Left lobe of liver (tissue), 2 donors: ENCODE measurements at regions not wholly inside any gene's neighbourhood (a gene's known extent, or its start where the extent isn't known, plus 50 kb on each side); places are given as distances from the start of the nearest gene placed in this dataset.
A peak's percentile ranks its signal among the peaks of the same experiment; 100 is the strongest.

Experiments used
- ATAC-seq: fragments of 200-7000 bp; cut with Tn5 transposase; one replicate; pipeline ENCODE4 v1.9.1; 2020; ENCODE audit warnings: mild to moderate bottlenecking, moderate library complexity
- DNase-seq: peaks from one replicate; pipeline ENCODE4 v3.0.0-alpha.2; 2020; ENCODE audit warnings: low spot score
- donor health status: DM: no; HTN: no; CAD: no; lungs with moderate emphysema.
- donor health status: DM: no; HTN: yes; CAD: no.

DNA sequence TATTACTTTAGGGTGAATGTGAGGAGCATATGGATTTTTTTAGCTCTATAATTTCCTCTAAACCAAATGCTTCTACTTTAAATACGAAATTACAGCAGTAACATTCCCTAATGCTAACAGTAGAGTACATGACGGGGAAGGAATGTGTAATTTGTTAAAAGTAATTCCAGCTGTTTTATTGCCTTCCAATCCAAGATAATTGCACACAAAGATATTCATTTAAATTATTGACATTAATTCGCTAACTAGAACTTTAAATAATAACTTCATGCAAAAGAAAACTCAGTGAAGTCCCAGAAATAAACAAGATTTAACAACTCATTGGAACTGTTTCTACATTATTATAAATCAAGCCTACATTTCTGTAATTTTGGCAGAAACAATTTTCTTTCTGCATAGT lies 261.4 kb upstream of the CFAP20DC start:
- no peak for DNase-seq
- ATAC-seq = no peak

- ATAC-seq = no peak
These were observed 260.9 kb upstream of the CFAP20DC start for GRCh38 chr3:59310736-59311135.

GRCh38 chr3:59308684-59309083 lies 258.9 kb upstream of the CFAP20DC start:
- ATAC-seq (no peak), DNase-seq (no peak)

More at GRCh38 chr3:59310736-59311135, 260.9 kb upstream of the CFAP20DC start:
- DNase-seq = no peak

DNA sequence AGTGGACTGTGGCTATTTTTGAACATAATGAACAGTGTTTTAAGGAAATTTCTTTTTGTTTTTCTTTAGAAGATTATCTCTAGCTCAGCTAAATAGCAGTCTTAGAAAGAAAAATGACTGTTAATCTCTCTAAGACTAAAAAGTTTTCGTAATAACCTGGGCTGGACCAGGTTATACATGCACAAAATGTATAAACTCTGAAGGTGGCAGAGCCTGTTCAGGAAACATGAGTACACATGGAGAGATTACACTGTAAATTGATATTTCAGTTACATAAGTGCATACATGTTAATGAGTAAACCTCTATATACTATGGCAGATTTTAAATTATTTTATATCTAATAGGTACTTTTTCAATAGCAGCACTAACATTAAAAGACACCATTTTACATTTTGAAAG lies 258.2 kb upstream of the CFAP20DC start:
- no peak for DNase-seq
- ATAC-seq = no peak

- DNase-seq (no peak), ATAC-seq (no peak)
These were observed 256.6 kb upstream of the CFAP20DC start for GRCh38 chr3:59306436-59306835.

GRCh38 chr3:59304296-59304695 lies 254.5 kb upstream of the CFAP20DC start:
- DNase-seq (no peak), ATAC-seq (no peak)

GRCh38 chr3:59303452-59303851 lies 253.6 kb upstream of the CFAP20DC start:
- ATAC-seq (no peak), DNase-seq (no peak)

DNA sequence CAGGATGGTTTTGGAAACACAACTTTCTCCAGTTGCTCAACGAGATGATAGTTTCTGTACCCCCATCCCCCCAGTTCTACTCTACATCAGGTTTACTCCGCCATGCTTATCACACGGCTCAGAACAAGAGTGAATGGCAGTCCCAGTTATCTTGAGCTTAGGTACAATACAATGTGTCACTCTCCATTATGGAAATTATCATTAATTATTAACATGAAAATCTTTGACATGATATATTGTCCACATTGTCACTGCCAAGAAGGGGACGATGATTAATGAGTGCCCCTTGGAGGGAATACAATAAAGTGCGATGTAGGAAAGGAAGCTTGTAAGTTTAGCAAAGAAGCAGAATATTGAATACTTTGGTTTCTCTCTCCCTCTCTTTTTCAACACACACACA lies 252.6 kb upstream of the CFAP20DC start:
- no peak for ATAC-seq

GRCh38 chr3:59300733-59301132 lies 250.9 kb upstream of the CFAP20DC start:
- DNase-seq (no peak), ATAC-seq (peak; percentile 15)

More for the DNA sequence above, 252.6 kb upstream of the CFAP20DC start:
- DNase-seq = no peak

DNA sequence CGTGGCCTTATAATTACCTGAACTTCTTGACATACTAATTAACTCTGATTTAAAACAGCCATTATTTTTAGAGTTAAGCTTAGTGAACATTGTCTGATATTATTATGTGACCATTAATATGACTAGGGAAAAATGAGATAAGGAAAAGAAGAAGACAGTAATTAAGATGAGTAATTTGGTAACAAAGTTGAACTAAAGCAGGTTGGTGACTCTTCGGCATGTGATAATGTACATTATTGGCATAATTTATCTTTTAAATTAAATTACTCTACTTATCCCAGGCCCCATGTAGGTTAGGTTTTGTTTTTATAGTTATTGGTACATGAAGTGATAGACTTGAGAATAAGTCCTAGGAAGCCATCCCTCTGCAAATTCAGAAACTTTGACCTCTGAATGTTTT lies 249.7 kb upstream of the CFAP20DC start:
- DNase-seq = no peak

DNA sequence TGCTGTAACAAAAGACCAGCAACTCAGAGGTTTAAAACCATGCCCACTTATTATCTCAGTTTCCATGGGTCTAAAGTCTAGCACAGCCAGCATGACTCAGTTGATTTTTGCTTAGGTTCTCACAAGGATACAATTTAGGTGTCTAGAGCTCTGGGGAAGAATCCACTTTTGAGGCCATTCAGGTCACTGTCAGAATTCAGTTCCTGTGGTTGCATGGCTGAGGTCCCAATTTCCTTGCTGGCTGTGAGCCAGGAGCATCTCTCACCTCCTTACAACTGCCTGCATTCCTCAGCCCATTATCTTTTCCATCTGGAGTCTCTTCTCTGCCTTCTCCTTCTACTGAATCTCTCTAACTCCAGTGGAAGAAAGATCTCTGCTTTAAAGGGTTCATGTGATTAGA lies 240.5 kb upstream of the CFAP20DC start:
- ATAC-seq (no peak), DNase-seq (no peak)

More for the DNA sequence above, 249.7 kb upstream of the CFAP20DC start:
- ATAC-seq = no peak

DNA sequence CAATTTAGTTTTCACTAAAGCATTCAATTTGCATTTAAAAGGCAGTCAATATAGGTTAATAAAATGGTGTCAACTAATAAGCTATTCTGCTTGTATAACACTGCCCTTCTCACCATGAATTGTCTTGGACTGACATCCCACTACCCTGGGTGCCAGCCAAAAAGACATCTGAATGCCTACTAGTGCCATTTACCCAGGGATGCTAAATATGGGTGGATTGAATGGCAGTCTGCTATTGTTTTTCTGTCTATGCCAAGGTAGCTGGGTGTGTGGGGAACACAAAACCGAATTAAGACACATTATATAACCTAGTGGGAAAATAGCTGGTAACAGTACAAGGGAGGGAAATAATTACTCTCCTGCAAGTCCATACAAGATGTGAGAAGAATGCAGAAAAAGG lies 240.0 kb upstream of the CFAP20DC start:
- DNase-seq = no peak
- ATAC-seq = no peak

DNA sequence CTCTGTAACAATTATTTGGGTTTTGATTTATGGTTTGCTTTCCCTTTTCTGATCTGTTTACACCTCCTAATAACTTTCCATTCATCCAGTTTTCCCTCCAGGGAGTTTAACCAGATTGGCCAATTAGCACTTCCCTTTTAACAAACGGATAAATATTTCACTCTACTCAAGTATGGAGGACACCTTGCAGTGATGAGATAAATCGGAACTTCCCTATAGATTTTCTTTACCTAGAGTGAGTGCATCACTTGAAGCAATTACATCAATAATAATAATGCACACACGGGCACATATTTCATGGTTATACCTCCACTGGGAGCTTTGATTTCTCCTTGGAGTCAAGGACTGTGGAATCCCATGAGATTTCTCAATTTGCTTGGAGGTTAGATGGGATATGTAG lies 239.1 kb upstream of the CFAP20DC start:
- DNase-seq (no peak), ATAC-seq (no peak)

GRCh38 chr3:59286791-59287531 lies 237.1 kb upstream of the CFAP20DC start:
- no peak for ATAC-seq
- DNase-seq = no peak

DNA sequence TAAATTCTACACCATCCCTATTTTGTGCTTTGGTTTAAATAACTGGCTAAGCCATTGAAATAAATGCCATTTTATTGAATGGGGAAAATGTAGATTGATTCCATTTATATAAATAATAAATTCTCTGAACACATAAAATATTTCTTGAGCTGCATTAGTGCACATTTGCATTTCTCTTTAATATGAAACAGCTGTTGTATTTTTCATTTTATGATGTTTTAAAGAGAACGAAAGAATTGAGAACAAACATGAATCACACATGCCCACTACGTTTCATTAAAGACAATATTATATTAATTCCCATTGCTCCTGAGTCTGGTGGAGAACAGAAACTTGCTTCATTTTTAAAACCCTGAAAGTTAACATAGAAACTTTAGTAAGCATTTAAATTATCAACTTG lies 235.7 kb upstream of the CFAP20DC start:
- no peak for ATAC-seq
- DNase-seq = no peak

DNA sequence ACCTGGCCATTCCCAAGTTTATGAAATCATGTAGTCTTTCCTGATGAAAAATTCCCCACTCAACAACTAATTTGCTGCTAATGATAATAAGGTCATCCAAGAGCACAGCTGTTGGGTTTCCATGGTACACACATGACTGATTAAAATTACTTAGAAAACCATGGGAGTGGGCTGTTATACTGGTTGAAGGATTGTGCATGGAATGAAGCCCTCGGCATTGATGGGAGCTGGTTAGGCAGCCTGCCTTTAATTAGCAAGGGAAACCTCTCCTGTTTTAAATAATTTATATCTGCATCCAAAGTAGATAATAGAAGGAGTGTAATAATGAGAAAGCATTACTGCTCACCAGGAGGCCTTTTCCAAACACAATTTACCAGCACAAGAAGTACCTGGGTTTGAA lies 235.1 kb upstream of the CFAP20DC start:
- DNase-seq = no peak

DNA sequence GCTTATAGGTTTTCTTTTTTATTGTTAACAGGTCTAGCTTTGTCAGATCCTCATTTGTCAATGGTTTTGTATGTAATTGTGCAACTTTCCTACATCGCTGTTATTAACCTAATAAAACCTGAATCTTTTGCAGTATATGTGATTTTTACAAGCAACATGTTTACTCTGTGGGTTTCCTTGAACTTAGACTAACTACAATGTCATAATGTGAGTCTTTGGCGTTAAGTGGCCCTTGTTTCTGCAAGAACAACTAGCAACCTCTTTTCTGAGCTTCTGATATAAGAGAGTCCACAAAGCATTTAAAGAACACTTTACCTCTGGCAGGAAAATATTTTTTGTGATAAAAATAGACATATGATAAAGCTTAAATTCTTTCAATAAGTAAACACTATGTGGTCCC lies 230.3 kb upstream of the CFAP20DC start:
- DNase-seq = no peak
- ATAC-seq = no peak

More for the DNA sequence above, 235.1 kb upstream of the CFAP20DC start:
- ATAC-seq = no peak

DNA sequence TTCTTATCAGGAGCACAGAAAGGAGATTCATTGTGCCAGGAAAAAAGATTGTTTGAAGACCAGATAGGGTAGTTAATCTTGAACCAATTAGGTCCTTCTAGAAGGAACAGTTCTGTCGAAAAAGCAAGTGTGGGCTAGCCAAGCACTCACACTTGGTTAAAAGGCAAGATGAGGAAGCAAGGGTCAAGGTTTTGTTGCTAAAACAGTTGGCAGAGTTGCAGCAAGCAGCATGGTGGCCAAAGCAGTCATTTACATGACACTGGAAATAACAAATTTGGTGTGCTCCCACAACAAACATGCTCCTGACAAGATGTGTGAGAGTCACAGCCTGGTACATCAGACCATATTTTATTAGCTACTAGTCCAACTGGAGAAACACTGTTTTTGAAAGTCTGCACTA lies 228.0 kb upstream of the CFAP20DC start:
- no peak for ATAC-seq
- no peak for DNase-seq

GRCh38 chr3:59277201-59277600 lies 227.4 kb upstream of the CFAP20DC start:
- no peak for DNase-seq
- ATAC-seq = no peak

DNA sequence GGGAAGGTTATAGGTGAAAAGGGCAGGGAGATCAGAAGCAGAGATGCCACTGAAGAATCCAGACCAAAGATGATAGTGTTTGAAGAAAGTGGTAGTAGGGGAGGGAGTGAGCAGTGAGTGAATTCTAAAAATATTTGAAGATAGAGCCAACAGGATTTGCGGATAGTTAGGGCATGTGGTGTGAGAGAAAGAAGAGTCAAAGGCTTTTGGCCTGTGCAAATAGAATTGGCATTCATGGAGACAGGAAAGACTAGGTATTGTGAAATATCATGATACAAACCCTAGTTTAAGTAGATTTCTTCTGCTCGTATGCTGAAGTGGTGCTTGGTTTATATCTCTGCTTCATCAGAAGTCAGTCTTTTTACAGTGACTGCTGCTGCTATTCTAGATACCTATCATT lies 224.2 kb upstream of the CFAP20DC start:
- ATAC-seq = no peak
- DNase-seq = no peak

GRCh38 chr3:59271971-59272370 lies 222.1 kb upstream of the CFAP20DC start:
- ATAC-seq = no peak
- DNase-seq = no peak

DNA sequence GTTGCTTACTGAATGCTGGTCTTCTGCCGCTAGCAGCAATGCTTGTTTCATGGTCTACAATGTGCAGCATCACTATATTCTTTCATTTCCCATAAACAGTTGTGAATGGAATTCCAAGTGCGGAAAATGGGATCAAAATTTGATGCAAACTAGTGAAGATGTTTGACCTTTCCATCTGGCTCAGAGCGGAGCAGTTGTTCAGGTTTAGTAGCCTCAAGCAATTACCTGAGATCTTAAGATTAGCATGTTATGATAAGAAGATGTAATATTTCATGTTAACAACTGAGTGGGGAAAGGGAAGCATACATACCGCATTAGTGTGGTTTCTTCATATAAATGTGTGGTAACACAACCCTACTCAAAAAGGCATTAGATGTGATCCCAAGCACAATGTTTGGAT lies 221.1 kb upstream of the CFAP20DC start:
- ATAC-seq (no peak), DNase-seq (no peak)

GRCh38 chr3:59270209-59270608 lies 220.4 kb upstream of the CFAP20DC start:
- no peak for ATAC-seq
- DNase-seq = no peak
